ENCODE measurements at regions not wholly inside any gene's neighbourhood (a gene's known extent, or its start where the extent isn't known, plus 50 kb on each side); places are given as distances from the start of the nearest gene placed in this dataset.

DNA sequence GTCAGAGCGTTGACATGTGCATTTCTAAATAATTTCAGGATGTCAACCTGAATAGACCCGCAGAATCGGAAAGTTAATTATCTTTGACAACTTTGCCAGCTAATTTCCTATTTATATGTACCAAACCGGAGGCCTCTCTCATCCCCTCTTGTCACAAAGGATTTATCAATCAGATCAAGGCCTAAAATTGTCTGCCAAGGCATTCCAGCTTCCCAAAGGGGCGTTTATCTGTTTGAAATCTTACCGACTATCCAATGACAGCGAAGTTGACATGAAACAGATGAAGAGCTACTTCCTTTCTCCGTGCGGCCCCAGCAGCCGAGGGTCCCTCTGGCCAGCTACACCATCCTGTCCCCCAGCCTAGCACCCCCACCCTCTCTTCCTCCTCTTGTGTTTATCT lies 223.7 kb upstream of the DYNLRB2 start:
- DNase-seq = no peak
- Histone ChIP-seq H2AFZ (ENCODE audit: low read length) (no peak overlapping the region), H3K36me3 (ENCODE audit: low read depth, low read length) (no peaks in the 10 kb centered on the region), H3K9me2 (replicated peaks; ENCODE audit: low read length) (no peaks in the 10 kb centered on the region), H3F3A (ENCODE audit: low read length, unreplicated experiment) (no peaks in the 10 kb centered on the region), H3K27me3 (ENCODE audit: low read length) (peaks cover 6% of the 10 kb centered on the region), H4K20me1 (ENCODE audit: low read length) (no peaks in the 10 kb centered on the region), H3K9ac (ENCODE audit: low read length) (no peak overlapping the region), H3K9me3 (ENCODE audit: low read length) (no peaks in the 10 kb centered on the region), H3K4me2 (ENCODE audit: low read length) (no peak overlapping the region), H3K27ac (ENCODE audit: low read length) (no peak overlapping the region), H3K4me3 (ENCODE audit: low read length) (no peak overlapping the region), H3K4me1 (ENCODE audit: insufficient read depth, low read length) (no peaks in the 10 kb centered on the region), H3K79me2 (ENCODE audit: low read length) (no peaks in the 10 kb centered on the region)
- CTCF ChIA-PET = no interaction called here
- POLR2A ChIA-PET (ENCODE audit: unreplicated experiment) = no interaction called here
- intact Hi-C loops (cut with micrococcal nuclease) = no loop called here
- no TSS peak for BruUV-seq (replicated peaks)
- TF ChIP-seq, protein P1, sequence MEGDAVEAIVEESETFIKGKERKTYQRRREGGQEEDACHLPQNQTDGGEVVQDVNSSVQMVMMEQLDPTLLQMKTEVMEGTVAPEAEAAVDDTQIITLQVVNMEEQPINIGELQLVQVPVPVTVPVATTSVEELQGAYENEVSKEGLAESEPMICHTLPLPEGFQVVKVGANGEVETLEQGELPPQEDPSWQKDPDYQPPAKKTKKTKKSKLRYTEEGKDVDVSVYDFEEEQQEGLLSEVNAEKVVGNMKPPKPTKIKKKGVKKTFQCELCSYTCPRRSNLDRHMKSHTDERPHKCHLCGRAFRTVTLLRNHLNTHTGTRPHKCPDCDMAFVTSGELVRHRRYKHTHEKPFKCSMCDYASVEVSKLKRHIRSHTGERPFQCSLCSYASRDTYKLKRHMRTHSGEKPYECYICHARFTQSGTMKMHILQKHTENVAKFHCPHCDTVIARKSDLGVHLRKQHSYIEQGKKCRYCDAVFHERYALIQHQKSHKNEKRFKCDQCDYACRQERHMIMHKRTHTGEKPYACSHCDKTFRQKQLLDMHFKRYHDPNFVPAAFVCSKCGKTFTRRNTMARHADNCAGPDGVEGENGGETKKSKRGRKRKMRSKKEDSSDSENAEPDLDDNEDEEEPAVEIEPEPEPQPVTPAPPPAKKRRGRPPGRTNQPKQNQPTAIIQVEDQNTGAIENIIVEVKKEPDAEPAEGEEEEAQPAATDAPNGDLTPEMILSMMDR (conservative IDR thresholded peaks at IDR 0.05; ENCODE audit: low read depth, low read length) = no peak
- TF ChIP-seq EZH2 (IDR thresholded peaks at IDR 0.05; ENCODE audit: low read length, unreplicated experiment) (no peak), EZH2phosphoT487 (IDR thresholded peaks at IDR 0.05; ENCODE audit: borderline replicate concordance, low read length) (no peak)
- no peak for ATAC-seq

DNA sequence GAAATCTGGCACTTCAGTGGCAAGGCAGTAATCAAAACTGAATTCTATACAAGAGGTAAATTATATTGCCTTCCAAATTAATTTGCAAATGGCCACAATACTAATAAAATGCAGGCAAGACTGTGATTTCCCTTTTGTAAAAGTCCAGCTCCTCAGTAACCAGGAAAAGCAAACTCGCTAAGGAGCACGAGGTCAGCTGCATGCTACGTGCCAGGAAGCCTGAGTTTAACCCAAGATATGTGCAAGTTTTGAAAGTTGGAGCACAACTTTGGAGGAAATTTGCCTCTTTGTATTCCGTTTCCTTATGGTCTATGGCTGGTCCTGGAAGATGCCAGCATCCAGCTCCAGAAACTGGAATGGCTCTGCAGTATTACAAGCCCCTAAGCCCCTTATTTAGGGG lies 226.8 kb upstream of the DYNLRB2 start:
- Histone ChIP-seq H3K27me3 (ENCODE audit: low read length) (peaks cover 6% of the 10 kb centered on the region), H3K4me2 (ENCODE audit: low read length) (no peak overlapping the region), H3F3A (ENCODE audit: low read length, unreplicated experiment) (no peaks in the 10 kb centered on the region), H3K4me3 (ENCODE audit: low read length) (no peak overlapping the region), H2AFZ (ENCODE audit: low read length) (no peak overlapping the region), H4K20me1 (ENCODE audit: low read length) (no peaks in the 10 kb centered on the region), H3K9ac (ENCODE audit: low read length) (no peak overlapping the region), H3K4me1 (ENCODE audit: insufficient read depth, low read length) (no peaks in the 10 kb centered on the region), H3K27ac (ENCODE audit: low read length) (no peak overlapping the region), H3K9me2 (replicated peaks; ENCODE audit: low read length) (no peaks in the 10 kb centered on the region), H3K36me3 (ENCODE audit: low read depth, low read length) (no peaks in the 10 kb centered on the region), H3K9me3 (ENCODE audit: low read length) (no peaks in the 10 kb centered on the region), H3K79me2 (ENCODE audit: low read length) (no peaks in the 10 kb centered on the region)
- DNase-seq (no peak), ATAC-seq (no peak)
- TF ChIP-seq EZH2 (IDR thresholded peaks at IDR 0.05; ENCODE audit: low read length, unreplicated experiment) = no peak
- no peak for TF ChIP-seq EZH2phosphoT487 (IDR thresholded peaks at IDR 0.05; ENCODE audit: borderline replicate concordance, low read length)
- TF ChIP-seq, protein P1 (conservative IDR thresholded peaks at IDR 0.05; ENCODE audit: low read depth, low read length) = no peak
- CTCF ChIA-PET = no interaction called here
- BruUV-seq (replicated peaks) = no TSS peak
- intact Hi-C loops (cut with micrococcal nuclease) = no loop called here
- POLR2A ChIA-PET (ENCODE audit: unreplicated experiment) = no interaction called here

DNA sequence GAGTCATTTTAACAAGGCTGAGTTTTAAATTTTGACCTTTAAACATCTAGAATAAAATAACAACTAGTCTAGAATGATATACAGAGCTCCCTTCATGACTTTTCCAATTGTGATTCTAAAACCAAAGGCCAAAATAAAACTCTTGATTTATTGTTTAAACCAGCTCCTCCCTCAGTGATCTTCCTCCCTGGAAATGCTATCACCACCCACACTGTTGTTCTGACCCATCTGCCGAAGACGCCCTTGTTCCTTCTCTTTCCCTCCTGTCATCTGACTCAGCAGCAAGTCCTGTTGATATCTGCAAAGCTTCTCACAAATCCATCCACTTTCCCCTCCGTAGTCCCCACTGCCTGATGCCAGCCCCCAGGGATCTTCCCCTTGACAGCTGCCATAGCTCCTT lies 231.6 kb upstream of the DYNLRB2 start:
- no peak for DNase-seq
- Histone ChIP-seq H4K20me1 (ENCODE audit: low read length) (no peaks in the 10 kb centered on the region), H3K27ac (ENCODE audit: low read length) (no peak overlapping the region), H3K4me3 (ENCODE audit: low read length) (no peak overlapping the region), H2AFZ (ENCODE audit: low read length) (no peak overlapping the region), H3K4me1 (ENCODE audit: insufficient read depth, low read length) (no peaks in the 10 kb centered on the region), H3K79me2 (ENCODE audit: low read length) (no peaks in the 10 kb centered on the region), H3K9me3 (ENCODE audit: low read length) (no peaks in the 10 kb centered on the region), H3F3A (ENCODE audit: low read length, unreplicated experiment) (no peaks in the 10 kb centered on the region), H3K36me3 (ENCODE audit: low read depth, low read length) (no peaks in the 10 kb centered on the region), H3K27me3 (ENCODE audit: low read length) (no peaks in the 10 kb centered on the region), H3K9me2 (replicated peaks; ENCODE audit: low read length) (no peaks in the 10 kb centered on the region), H3K9ac (ENCODE audit: low read length) (no peak overlapping the region), H3K4me2 (ENCODE audit: low read length) (no peak overlapping the region)
- ChIA-PET POLR2A (ENCODE audit: unreplicated experiment) (no interaction called here), CTCF (no interaction called here)
- no peak for ATAC-seq
- no peak for TF ChIP-seq EZH2 (IDR thresholded peaks at IDR 0.05; ENCODE audit: low read length, unreplicated experiment)
- TF ChIP-seq, protein P1 (conservative IDR thresholded peaks at IDR 0.05; ENCODE audit: low read depth, low read length) = no peak
- no peak for TF ChIP-seq EZH2phosphoT487 (IDR thresholded peaks at IDR 0.05; ENCODE audit: borderline replicate concordance, low read length)
- intact Hi-C loops (cut with micrococcal nuclease) = no loop called here
- BruUV-seq (replicated peaks) = no TSS peak

All from PC-3 (cell line).